ENCODE measurements at regions not wholly inside any gene's neighbourhood (a gene's known extent, or its start where the extent isn't known, plus 50 kb on each side); places are given as distances from the start of the nearest gene placed in this dataset.
A peak's percentile ranks its signal among the peaks of the same experiment; 100 is the strongest.
"Not testable (repeated sequence)": the region's sequence is repeated elsewhere in the genome, so short reads cannot be mapped to it uniquely, and the experiment has no call there.

DNA sequence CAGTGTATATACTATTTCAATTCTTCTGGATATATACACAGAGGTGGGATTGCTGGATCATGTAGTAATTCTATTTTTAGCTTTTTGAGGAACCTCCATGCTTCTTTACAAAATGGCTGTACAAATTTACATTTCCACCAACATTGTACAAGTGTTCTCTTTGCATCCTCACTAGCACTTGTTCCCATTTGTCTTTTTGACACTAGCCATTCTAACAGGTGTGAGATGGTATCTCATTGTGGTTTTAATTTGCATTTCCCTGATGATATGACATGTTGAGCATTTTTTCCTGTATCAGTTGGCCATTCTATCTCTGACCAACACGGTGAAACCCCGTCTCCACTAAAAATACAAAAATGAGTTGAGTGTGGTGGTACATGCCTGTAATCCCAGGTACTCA lies 68.1 kb upstream of the PMEPA1 start:
- no peak for DNase-seq

DNA sequence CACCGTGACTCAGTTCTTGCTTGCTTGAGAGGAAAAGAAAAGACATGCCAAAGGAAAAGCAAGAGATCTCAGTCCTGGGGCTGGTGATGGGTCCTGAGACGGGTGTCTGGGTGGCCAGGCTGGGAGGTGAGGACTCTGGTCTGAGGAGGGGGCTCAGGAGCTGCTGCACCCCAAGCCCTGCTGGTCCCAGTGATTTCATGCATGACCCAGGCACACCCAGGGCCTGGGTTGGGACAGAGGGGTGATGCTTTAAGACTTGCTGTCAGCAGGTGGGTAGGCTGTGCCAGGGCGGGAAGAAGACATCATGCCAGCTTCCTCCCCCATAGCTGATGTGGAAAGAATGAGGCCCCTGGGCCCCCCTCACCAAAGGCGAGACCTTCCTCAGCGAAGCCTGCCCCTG lies 65.1 kb upstream of the PMEPA1 start:
- DNase-seq, result no peak

DNA sequence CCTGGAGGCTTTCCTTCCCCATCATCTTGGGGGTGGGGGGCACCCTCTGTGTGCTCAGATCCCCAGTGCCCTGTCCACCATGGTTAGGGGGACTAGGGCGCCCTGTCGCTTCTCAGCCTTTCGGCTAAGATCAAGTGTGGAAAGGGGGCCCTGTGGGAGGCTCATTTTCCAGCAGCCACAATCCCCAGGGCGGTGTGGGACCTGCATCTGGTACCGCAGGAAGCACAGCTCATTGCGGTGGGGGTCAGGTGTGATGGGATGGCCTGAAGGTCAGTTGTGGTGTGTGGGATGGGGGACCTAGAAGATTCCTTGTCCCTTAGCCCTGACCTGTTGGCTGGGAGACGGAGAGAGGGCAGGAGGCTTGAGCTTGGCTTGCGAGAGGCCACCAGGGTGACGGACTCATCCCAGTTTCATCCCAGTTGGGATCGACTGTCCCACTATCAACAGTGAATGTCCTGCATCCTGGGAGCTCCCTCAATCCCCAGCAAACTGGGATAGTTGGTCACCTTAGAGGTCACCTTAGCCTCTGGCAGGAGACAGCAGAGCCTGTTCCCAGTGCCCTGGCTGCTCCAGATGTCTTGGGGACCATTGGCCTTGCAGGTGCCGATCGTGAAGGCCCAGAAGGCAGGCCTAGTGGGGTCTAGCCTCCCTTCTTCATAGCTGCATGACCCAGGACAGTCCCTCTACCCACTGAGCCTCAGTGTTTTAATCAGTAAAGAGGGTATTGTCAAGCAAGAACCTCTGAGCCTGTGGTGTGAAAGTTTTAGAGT lies 64.5 kb upstream of the PMEPA1 start:
- DNase-seq, result no peak

DNA sequence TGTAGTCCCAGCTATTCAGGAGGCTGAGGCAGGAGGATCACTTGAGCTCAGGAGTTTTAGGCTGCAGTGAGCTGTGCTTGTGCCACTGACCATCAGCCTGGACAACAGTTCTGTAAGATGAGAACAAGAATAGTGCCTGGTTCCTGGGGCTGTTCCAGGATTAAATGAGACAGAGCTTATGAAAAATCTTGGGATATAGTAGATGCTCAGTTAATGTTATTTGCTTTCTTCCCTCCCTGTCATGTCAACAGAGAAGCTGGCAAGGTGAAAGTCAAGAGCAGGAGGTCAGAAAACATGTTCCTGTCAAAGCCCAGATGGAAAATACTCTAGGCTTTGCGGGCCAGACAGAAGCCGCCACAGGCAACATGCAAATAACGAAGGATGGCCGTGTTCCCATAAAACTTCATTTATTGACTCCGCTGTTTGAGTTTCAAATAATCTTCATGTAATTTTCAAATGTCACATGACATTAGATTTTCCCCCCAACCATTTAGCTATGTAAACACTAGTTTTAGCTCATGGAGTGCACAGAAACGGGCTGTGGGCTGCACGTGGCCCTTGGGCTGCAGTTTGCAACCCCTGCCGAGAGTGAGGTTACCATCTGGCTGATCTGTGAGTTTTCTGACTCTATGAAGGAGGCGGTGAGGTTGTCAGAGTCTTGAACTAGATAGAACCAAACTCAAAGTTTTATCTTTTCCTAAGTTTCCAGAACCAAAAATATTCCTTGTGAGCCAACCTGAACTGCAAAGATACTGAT lies 63.4 kb upstream of the PMEPA1 start:
- no peak for DNase-seq

DNA sequence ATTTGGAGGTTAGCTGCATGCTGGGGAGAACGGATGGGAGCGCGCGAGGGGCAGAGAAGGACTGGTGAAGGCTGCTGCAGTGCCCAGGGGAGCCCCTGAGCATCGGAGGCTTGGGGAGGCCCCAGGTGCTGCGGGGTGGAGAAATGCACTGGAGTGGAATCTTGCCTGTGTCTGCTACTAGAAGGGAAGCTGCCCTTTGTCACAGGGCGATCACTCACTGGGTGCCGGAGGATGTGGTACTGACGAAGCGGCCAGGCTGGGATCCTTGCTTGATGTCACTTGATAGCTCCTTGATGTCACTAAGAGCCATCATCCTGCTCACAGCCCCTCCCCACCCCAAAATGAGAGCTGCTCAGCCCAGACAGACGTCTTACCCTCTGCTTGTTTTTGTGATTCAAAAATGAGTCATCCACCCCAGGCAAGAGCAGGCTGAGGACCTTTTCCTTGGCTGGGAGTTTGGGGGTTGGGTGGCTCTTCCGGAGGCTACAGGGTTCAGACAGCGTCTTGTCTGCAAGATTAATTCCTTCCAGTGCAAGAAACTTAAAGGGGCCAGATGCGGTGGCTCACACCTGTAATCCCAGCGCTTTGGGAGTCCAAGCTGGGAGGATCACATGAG lies 62.6 kb upstream of the PMEPA1 start:
- peak; percentile 43 for DNase-seq

DNA sequence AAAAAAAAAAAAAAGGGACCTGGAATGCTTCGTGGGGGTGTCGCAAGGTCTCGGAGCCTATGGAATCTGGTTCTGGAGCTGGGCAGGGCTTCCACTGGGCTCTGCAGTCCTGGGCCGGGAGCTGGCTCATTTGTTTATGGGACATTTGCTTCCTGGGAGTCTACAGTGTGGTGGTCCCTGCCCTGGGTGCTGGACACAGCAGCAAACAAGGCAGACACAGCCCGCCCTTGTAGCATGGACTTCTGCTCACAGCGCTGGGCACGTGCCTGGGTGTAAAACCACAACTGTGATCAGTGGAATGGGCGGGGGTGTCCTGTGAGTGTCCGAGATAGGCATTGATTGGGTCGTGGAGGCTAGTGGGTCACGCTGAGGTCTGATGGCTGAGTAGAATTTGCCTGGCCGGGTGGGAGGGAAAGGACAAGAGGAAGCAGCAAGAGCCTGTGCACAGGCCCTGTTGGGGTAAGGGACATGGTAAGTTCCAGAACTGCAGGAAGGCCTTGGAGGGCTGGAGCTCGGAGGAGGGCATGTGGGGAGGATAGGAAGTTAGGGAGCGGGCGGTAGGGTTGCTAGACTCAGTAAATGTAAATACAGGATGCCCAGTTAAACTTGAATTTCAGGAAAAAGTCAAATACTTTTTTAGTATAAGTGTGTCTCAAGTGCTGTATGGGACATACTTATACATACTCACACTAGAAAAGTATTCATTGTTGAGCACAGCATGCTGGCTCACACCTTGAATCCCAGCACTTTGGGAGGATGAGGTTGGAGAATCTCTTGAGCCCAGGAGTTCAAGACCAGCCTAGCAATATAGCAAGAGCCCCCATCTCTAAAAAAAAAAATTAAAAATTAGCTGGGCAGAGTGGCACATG lies 61.3 kb upstream of the PMEPA1 start:
- no peak for DNase-seq

DNA sequence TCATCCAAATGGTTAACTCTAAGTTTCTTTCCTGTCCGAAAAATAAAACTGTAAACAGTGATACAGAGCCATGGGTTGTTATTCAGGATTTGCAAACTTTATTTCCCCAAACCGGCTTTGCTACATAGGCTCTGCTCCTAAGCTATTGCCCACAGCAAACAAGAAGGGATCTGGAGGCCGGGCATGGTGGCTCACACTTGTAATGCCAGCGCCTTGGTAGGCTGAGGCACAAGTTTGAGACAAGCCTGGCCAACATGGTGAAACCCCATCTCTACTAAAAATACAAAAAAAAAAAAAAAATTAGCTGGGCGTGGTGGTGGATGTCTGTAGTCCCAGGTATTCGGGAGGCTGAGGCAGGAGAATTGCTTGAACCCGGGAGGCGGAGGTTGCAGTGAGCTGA lies 60.6 kb upstream of the PMEPA1 start:
- not testable (repeated sequence) for DNase-seq

DNA sequence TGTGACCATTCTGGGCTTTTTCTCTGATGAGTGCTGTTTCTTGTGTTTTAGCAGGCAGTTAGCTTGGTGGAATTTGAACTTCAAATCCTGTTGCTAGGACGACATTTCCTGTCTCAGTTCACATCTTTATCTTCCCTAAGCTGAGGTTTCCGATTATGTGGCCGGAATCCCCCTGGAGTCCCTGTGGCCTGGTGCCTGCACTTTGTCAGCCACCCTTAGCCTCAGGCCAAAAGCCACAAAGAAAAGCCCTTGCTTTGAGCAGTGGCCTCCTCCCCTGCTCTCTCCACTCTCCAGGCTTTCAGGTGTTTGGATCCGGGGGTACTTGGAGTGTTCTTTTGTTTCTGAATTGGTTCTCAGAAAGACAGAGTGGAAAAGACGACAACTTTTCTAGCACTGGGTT lies 59.9 kb upstream of the PMEPA1 start:
- DNase-seq, result peak; percentile 22

DNA sequence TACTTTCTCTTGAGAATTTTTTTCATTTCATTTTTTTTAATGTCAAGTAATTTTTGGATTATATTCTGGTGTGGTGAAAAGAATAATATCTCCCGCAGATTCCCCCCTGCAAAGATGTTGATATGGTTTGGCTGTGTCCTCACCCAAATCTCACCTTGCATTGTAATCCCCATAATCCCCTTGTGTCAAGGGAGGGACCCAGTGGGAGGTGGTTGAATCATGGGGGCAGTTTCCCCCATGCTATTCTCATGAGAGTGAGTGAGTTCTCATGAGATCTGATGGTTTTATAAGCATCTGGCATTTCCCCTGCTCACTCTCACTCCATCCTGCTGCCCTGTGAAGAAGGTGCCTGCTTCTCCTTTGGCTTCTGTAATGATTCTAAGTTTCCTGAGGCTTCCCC lies 58.7 kb upstream of the PMEPA1 start:
- DNase-seq, result no peak

DNA sequence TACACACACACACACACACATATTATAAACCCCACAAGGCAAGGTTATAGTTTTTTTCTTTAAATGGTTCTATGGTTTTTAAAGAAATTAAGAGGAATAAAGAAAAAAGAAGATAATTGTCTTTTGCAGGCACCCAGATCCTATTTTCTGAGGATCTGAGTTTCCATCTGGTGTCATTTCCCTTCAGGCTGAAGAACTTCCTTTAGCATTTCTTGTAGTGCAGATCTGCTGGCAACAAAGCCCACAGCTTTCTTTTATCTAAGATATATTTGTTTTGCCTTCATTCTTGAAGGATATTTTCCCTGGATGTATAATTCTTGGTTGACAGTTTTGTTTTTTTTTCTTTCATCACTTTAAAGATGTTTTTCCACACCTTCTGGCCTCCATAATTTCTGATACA lies 57.6 kb upstream of the PMEPA1 start:
- DNase-seq, result no peak

DNA sequence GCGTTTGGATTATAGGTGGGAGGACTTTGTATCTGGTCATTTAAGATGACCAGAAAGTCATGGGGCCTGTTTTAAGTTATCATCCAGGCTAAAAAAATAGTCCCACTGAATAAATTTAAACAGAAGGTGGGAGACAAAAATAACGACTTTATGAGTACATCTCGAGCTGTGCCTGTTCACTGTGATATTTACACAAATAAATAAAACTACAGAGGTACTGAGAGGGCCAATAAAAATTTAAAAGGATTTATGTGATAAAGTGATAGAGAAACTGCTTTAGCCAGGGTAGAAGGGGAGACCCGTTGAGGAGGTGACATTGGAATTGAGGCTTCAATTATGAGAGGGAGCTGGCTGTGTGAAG lies 53.4 kb upstream of the PMEPA1 start:
- DNase-seq, result no peak

DNA sequence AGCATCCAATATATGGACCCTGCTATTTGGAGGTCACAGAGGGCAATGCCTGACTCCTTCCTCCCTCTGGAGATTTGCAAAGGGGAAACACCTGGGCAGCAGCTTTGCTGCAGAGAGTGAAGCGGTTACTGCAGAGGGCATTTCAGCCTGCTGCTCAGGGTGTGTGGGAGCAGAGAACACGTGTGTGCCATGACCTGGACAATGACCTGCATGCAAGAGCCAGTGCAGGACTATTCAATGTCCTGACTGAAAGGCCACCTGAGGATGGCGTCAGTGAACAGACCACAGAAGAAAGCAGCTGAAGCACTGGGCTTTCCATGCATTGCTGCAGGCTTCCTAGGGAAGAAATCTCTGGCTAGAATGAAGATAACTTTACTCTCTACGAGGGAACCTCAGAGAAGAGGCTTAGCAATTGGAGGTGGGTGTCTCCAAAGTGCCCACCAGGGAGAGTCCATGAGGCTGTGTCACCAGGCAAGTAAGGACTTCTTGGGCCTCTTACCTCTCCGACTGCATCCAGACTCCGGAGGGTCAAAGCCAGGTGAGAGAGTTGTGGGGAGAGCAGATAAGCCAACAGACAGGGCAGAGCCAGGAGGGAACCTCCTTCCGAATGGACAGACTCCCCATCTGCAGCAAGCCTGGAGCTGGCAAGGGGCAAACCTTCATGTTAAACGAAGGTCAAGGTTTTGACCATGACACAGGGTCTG lies 52.9 kb upstream of the PMEPA1 start:
- DNase-seq, result no peak

DNA sequence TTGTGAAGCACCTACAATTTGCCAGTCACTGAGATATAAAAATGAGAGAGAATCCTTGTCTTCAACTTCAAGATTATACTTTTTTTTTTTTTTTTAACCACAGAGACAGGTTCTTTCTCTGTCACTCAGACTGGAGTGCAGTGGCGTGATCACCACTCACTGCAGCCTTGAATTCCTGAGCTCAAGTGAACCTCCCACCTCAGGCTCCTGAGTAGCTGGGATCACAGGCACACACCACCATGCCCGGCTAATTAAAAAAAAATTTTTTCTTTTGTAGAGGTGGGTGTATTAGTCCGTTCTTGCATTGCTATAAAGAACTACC lies 51.6 kb upstream of the PMEPA1 start:
- DNase-seq, result no peak

DNA sequence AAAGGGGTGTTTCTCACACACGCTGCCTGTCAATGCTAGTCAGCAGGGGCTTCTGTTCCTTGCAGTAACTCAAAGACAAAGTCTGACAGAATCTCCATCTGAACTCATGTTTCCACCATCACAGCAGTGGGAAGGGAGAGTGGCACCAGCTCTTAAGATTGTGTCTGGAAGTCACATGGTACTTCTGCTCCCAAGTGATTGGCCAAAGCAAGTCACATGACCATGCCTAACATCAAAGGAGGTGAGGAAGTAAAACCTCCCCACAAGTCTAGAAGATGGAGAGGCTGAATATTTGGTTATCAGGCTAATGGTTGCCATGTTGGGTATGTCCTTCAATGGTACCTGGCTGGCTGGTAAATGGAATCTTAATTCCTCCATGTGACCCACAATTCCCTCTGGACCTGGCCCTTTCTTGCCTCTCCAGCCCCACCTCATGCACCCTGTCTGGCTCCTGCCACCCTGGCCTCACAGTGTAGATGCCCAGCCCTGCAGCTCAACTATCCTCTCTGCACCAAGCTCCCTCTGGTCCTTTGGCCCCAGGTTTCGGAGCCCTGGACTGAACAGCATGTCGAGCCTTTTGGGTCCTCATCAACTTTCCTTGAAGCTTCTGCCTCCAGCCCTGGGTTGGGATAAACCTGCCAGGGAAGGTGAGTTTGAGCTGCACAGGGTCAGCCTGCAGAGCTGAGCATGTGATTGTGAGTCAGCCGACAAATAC lies 51.0 kb upstream of the PMEPA1 start:
- DNase-seq, result no peak

DNA sequence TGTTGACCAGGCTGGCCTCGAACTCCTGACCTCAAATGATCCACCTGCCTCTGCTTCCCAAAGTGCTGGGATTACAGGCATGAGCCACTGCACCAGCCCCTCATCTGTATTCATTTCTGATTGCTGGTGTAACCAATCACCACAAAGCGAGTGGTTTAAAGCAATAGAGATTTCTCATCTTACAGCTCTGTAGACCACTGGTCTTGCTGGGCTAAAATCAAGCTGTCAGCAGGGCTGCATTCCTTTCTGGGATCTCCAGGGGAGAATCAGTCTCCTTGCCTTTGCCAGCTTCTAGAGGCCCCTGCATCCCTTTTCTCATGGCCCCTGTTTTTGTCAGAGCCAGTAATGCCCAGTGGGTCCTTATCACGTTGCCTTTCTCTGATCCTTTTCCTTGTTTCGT lies 49.9 kb upstream of the PMEPA1 start:
- no peak for DNase-seq
